LNCaP clone FGC (cell line): ENCODE measurements at regions not wholly inside any gene's neighbourhood (a gene's known extent, or its start where the extent isn't known, plus 50 kb on each side); places are given as distances from the start of the nearest gene placed in this dataset.

Experiments used
- DNase-seq: peaks from one replicate; pipeline ENCODE4 v3.0.0-alpha.2; 2011; ENCODE audit warnings: low read depth
- H3K4me3 ChIP-seq: 2 replicates; pipeline ENCODE4 v1.5.1; 2011; ENCODE audit warnings: mild to moderate bottlenecking, low read depth, low read length, control low read depth
- CTCF ChIP-seq: IDR thresholded peaks from 2 replicates; pipeline ENCODE4 v1.5.1; 2012; ENCODE audit warnings: mild to moderate bottlenecking; ENCODE audit not compliant: control insufficient read depth, insufficient read depth; ENCODE audit errors: extremely low read depth

- TF ChIP-seq CTCF: no peak
- H3K4me3 ChIP-seq: no peak overlapping the region
- DNase-seq: no peak
Observed at GRCh38 chr18:11316546-11316945, 167.2 kb upstream of the PIEZO2 start.

- DNase-seq: no peak
Observed at GRCh38 chr18:11310476-11311086, 161.2 kb upstream of the PIEZO2 start.

GRCh38 chr18:11309172-11309571 lies 159.8 kb upstream of the PIEZO2 start:
- DNase-seq: peak; percentile 7
- peak; percentile 44 for TF ChIP-seq CTCF
- H3K4me3 ChIP-seq: no peak overlapping the region

More at GRCh38 chr18:11310476-11311086, 161.2 kb upstream of the PIEZO2 start:
- H3K4me3 ChIP-seq: no peak overlapping the region
- TF ChIP-seq CTCF: peak; percentile 94

GRCh38 chr18:11308499-11308898 lies 159.1 kb upstream of the PIEZO2 start:
- no peak for DNase-seq
- no peak overlapping the region for H3K4me3 ChIP-seq
- no peak for TF ChIP-seq CTCF

- DNase-seq: peak; percentile 26
- TF ChIP-seq CTCF: no peak
- no peak overlapping the region for H3K4me3 ChIP-seq
Observed at GRCh38 chr18:11307716-11308115, 158.3 kb upstream of the PIEZO2 start.

GRCh38 chr18:11305507-11305906 lies 156.1 kb upstream of the PIEZO2 start:
- no peak overlapping the region for H3K4me3 ChIP-seq
- no peak for TF ChIP-seq CTCF
- DNase-seq: no peak

- no peak overlapping the region for H3K4me3 ChIP-seq
- DNase-seq: no peak
- TF ChIP-seq CTCF: no peak
Observed at GRCh38 chr18:11304928-11305327, 155.6 kb upstream of the PIEZO2 start.
